ENCODE measurements at regions not wholly inside any gene's neighbourhood (a gene's known extent, or its start where the extent isn't known, plus 50 kb on each side); places are given as distances from the start of the nearest gene placed in this dataset.

DNA sequence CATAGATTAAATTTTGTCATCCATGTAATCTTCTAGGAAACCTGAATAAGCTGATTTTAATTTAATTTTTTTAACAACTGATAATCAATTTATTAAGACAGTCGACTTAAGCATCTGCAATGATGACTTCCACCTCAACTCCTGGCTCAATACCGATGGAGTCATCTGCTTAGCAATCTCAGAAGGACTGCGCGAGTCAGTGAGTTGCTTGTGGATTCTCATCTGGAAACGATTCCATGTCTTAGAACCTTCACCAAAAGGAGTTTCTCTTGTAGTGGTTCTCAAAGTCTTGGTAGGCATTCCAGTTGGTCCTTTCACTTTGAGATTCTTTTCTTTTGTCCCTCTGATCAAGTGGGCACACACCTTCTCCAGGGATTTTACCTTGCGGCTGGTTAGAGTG lies 85.5 kb downstream of the XRCC2 start:
- TF ChIP-seq, protein P1, sequence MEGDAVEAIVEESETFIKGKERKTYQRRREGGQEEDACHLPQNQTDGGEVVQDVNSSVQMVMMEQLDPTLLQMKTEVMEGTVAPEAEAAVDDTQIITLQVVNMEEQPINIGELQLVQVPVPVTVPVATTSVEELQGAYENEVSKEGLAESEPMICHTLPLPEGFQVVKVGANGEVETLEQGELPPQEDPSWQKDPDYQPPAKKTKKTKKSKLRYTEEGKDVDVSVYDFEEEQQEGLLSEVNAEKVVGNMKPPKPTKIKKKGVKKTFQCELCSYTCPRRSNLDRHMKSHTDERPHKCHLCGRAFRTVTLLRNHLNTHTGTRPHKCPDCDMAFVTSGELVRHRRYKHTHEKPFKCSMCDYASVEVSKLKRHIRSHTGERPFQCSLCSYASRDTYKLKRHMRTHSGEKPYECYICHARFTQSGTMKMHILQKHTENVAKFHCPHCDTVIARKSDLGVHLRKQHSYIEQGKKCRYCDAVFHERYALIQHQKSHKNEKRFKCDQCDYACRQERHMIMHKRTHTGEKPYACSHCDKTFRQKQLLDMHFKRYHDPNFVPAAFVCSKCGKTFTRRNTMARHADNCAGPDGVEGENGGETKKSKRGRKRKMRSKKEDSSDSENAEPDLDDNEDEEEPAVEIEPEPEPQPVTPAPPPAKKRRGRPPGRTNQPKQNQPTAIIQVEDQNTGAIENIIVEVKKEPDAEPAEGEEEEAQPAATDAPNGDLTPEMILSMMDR (IDR thresholded peaks at IDR 0.05): no peak
- TF ChIP-seq POLR2AphosphoS5 (IDR thresholded peaks at IDR 0.05) (no peak), POLR2A (IDR thresholded peaks at IDR 0.05) (no peak), EP300 (IDR thresholded peaks at IDR 0.05) (no peak)

All from gastroesophageal sphincter (tissue), 3 donors.